ENCODE measurements at regions not wholly inside any gene's neighbourhood (a gene's known extent, or its start where the extent isn't known, plus 50 kb on each side); places are given as distances from the start of the nearest gene placed in this dataset.

GRCh38 chr2:180705122-180705521 lies 275.3 kb upstream of the UBE2E3 start:
- TF ChIP-seq, protein P1, sequence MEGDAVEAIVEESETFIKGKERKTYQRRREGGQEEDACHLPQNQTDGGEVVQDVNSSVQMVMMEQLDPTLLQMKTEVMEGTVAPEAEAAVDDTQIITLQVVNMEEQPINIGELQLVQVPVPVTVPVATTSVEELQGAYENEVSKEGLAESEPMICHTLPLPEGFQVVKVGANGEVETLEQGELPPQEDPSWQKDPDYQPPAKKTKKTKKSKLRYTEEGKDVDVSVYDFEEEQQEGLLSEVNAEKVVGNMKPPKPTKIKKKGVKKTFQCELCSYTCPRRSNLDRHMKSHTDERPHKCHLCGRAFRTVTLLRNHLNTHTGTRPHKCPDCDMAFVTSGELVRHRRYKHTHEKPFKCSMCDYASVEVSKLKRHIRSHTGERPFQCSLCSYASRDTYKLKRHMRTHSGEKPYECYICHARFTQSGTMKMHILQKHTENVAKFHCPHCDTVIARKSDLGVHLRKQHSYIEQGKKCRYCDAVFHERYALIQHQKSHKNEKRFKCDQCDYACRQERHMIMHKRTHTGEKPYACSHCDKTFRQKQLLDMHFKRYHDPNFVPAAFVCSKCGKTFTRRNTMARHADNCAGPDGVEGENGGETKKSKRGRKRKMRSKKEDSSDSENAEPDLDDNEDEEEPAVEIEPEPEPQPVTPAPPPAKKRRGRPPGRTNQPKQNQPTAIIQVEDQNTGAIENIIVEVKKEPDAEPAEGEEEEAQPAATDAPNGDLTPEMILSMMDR (conservative IDR thresholded peaks at IDR 0.05; ENCODE audit: low read depth, low read length), result no peak
- TF ChIP-seq EZH2 (IDR thresholded peaks at IDR 0.05; ENCODE audit: low read length, unreplicated experiment) (no peak), EZH2phosphoT487 (IDR thresholded peaks at IDR 0.05; ENCODE audit: borderline replicate concordance, low read length) (no peak)
